AG20443 (cell line): ENCODE measurements at regions not wholly inside any gene's neighbourhood (a gene's known extent, or its start where the extent isn't known, plus 50 kb on each side); places are given as distances from the start of the nearest gene placed in this dataset.
"Not testable (repeated sequence)": the region's sequence is repeated elsewhere in the genome, so short reads cannot be mapped to it uniquely, and the experiment has no call there.

Source experiments
- DNase-seq: peaks from one replicate; pipeline ENCODE4 v3.0.0; 2012; ENCODE audit warnings: low spot score, mixed read lengths

- no peak for DNase-seq
Measured at GRCh38 chr1:245062741-245063305, 92.0 kb upstream of the KIF26B start.

DNA sequence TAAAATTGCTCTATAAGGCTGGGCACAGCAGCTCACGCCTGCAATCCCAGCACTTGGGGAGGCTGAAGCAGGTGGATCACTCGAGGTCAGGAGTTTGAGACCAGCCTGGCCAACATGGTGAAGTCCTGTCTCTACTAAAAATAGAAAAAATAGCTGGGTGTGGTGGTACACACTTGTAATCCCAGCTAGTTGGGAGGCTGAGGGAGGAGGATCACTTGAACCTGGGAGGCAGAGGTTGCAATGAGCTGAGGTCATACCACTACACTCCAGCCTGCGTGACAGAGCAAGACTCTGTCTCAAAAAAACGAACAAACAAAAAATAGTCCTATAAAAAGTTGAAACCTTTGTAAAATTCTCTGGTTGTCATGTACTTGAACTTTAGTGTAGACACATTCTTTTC is 93.0 kb upstream of the KIF26B start:
- not testable (repeated sequence) for DNase-seq

- no peak for DNase-seq
Measured at GRCh38 chr1:245060684-245061374, 94.0 kb upstream of the KIF26B start.

DNA sequence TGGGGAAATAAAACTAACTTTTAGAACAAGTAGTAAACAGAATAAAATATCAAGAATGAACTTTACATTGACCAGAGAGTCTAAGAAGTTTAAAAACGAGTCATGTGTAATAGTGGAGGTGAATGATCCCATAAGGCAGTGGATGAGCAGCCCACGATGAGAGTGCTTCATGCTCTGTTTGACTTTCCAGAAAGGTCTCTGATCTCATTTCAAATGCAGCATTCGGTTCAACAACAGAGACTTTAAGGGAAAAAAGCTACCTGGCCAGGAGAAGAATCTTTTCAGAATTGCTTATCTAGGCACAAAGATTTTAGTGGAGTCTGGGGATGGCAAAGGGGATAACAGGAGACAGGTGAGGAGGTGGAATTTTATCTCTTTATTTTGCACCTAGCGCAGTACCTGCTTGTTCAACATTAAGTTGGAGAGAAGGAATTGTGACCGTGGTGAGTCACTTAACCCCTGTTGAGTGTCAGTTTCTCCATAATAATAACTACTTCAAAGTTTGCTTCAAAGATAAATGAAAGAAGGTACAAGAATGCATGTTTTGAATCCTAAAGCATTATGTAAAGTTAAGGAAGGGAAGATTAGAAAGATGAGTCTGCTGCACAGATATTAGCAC is 94.9 kb upstream of the KIF26B start:
- no peak for DNase-seq

DNA sequence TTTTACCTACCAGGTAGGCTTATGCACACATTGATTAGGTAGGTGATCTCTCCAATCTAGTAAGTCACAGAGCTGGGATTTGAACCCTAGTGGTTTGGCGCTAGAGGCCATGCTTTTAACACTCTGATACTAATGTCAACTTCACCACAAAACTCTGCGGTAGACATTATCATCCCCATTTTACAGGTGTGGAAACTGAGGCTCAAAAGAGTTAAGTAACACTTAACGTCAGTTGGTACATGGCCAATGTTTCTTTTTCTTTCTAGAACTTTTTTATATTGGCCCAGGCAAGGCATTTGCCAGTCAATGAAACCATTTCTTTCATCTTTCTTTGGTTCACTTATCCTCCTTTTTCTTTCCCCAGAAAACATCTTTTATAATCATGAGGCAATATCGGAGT is 95.9 kb upstream of the KIF26B start:
- DNase-seq, result no peak

DNA sequence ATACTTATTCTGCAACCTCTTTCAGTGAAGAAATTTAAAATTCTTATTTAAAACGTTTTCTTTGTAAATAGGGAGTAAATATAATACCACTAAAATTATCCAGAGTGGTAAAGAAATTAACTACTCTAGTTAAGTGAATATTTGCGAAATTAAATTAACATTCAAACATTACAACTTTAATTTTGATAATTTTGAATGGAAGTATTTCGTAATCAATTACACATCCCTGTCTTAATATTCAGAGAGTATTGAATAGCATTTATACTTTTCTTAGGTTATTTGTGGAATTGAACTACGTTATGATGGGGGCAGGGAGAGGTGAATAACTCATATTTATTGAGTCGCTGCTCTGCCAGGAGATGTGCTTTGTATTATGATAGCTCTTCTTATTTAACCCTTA is 96.3 kb upstream of the KIF26B start:
- DNase-seq, result no peak

DNA sequence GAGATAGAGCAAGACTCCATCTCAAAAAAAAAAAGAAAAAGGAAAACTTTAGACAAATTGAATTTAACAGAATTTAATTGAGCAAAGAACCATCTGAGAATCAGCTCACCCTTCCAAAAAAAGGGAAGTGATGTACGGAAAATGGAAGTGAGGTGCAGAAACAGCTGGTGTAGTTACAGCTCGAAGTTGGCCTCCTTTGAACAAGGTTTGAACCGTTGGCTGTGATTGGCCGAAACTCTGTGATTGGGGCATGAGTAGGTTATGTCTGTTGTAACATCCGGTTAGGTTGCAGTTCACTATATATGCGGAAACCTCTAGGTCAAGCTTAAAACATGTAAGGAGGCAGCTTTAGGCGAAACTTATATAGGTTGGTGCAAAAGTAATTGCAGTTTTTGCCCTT is 97.9 kb upstream of the KIF26B start:
- no peak for DNase-seq

DNA sequence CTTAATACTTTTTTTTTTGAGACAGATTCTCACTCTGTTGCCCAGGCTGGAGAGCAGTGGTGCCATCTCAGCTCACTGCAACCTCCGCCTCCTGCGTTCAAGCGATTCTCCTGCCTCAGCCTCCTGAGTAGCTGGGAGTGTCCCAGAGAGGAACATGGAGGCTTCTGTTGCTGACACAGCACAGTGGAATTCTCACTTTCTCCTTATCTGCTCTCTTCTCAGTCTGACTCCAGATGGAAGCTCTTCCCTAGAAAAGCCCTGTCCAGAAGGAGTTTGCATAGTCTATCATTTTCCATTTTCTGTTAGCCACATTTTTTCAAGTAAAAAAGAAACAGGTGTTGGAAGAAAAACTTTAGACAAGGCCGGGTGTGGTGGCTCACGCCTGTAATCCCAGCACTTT is 98.5 kb upstream of the KIF26B start:
- not testable (repeated sequence) for DNase-seq

GRCh38 chr1:245055752-245056151 is 99.0 kb upstream of the KIF26B start:
- DNase-seq, result no peak

GRCh38 chr1:245054507-245055270 is 100.1 kb upstream of the KIF26B start:
- no peak for DNase-seq

- no peak for DNase-seq
Measured at GRCh38 chr1:245054105-245054504, 100.7 kb upstream of the KIF26B start.

- no peak for DNase-seq
Measured at GRCh38 chr1:245052258-245052657, 102.5 kb upstream of the KIF26B start.

DNA sequence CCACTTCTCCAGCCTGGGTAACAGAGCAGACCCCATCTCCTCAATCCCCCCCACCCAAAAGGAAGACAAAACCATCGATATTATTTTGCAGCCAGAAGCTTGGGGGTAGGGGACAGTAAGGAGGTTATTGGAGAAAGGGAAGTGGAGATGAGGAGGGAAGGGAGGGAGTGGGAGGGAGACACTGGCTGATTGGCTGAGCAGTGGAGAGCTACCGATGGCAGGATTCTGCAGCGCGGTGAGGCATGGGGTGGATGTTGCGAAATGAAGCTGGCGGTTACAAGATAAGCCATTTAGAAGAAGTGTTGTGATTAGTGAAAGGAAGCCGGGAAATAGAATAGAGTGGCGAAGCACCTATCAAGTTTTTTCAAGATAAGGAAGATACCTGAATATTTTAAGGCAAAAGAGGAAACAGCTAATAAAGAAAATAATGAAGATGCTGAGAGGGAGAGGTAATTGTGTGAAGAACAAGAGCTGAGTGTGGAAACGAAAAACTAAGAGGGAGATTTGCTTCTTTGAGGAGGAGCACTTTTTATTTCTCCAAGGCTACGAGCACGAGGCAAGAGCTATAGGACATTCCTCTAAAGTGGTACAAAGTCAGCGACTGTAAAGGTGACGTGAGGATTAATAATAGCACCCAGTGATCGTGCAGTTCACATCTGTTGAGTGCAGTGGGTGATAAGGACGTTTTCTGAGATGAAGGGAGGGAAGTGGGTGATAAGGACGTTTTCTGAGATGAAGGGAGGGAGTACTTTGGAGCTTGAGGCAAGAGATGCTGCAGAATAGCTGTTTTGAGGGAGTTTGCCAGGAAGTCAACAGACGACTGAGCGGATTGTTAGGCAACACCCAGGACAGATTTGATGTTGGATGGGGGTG is 103.2 kb upstream of the KIF26B start:
- no peak for DNase-seq

- no peak for DNase-seq
Measured at GRCh38 chr1:245046769-245047168, 108.0 kb upstream of the KIF26B start.

- DNase-seq, result no peak
Measured at GRCh38 chr1:245046315-245046714, 108.5 kb upstream of the KIF26B start.

DNA sequence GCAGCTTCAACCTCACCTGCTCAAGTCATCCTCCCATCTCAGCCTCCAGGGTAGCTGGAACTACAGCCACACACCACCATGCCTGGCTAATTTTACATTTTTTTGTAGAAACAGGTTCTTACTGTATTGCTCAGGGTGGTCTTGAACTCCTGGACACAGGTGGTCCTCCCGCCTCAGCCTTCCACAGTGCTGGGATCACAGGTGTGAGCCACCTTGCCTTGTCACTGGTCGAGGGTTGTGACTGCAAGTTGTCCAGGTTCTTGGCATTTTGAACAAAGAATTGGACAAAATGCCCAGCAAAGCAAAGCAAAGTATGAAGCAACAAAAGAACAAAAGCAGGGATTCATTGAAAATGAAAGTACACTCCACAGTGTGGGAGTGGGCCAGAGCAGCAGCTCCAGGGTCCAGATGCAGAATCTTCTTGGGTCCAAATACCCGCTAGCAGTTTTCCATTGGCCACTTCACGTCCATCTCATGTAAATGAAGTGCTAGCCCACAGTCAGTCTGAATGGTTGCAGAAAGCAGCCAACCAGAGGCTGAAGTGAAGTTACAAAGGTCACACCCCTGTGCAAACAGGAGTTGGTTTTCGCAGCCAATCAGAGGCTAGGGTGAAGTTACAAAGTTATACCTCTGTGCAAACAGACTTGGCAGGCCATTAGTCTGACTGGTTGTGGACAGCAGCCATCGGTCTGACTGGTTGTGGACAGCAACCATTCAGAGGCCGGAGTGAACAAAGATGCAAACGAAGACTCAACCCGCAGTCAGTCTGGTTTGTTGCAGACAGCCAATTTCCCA is 109.5 kb upstream of the KIF26B start:
- DNase-seq, result no peak

GRCh38 chr1:245043611-245043940 is 111.2 kb upstream of the KIF26B start:
- no peak for DNase-seq

GRCh38 chr1:245041058-245041698 is 113.6 kb upstream of the KIF26B start:
- DNase-seq, result no peak

DNA sequence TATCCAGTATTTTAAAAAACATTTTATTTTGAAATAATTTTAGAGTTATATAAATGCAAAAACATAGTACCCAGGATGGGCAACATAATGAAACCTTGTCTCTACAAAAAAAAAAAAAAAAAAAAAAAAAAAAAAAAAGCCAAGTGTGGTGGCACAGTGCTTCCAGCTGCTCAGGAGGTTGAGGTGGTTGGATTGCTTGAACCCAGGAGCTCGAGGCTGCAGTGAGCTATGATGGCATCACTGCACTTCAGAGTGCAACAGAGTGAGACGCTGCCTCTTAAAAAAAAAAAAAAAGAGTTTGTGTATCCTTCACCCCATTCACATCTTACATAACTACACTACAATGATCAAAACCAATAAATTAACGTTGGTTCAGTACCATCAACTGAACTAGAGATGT is 115.6 kb upstream of the KIF26B start:
- no peak for DNase-seq

GRCh38 chr1:245036102-245036501 is 118.7 kb upstream of the KIF26B start:
- DNase-seq, result no peak

- no peak for DNase-seq
Measured at GRCh38 chr1:245031041-245031440, 123.7 kb upstream of the KIF26B start.
